Neuronal stem cell (in vitro differentiated cells): ENCODE measurements at regions not wholly inside any gene's neighbourhood (a gene's known extent, or its start where the extent isn't known, plus 50 kb on each side); places are given as distances from the start of the nearest gene placed in this dataset.
"Not testable (repeated sequence)": the region's sequence is repeated elsewhere in the genome, so short reads cannot be mapped to it uniquely, and the experiment has no call there.

Experiments used
- DNase-seq: peaks from one replicate; pipeline ENCODE4 v3.0.0-alpha.2; 2013; ENCODE audit warnings: low spot score
- H2AFZ ChIP-seq: one replicate; pipeline ENCODE4 v1.6.1; 2013; ENCODE audit warnings: mild to moderate bottlenecking, low read length, inconsistent platforms
- H2AK5ac ChIP-seq: 2 replicates; pipeline ENCODE4 v1.6.1; 2013; ENCODE audit warnings: low read depth, mild to moderate bottlenecking, inconsistent platforms, low read length, moderate library complexity, mixed read lengths
- H2BK120ac ChIP-seq: 2 replicates; pipeline ENCODE4 v1.6.1; 2013; ENCODE audit warnings: low read depth, mild to moderate bottlenecking, inconsistent platforms, low read length, moderate library complexity, mixed read lengths
- H2BK12ac ChIP-seq: one replicate; pipeline ENCODE4 v1.6.1; 2013; ENCODE audit warnings: low read length, inconsistent platforms
- H2BK15ac ChIP-seq: 2 replicates; pipeline ENCODE4 v1.6.1; 2013; ENCODE audit warnings: mild to moderate bottlenecking, low read length, inconsistent platforms, mixed read lengths
- H2BK5ac ChIP-seq: one replicate; pipeline ENCODE4 v1.6.1; 2013; ENCODE audit warnings: inconsistent platforms, mild to moderate bottlenecking, low read length, moderate library complexity
- H3K14ac ChIP-seq: one replicate; pipeline ENCODE4 v1.6.1; 2013; ENCODE audit warnings: low read length, inconsistent platforms
- H3K18ac ChIP-seq: 2 replicates; pipeline ENCODE4 v1.6.1; 2013; ENCODE audit warnings: low read length, inconsistent platforms
- H3K23ac ChIP-seq: 2 replicates; pipeline ENCODE4 v1.6.1; 2013; ENCODE audit warnings: low read depth, mild to moderate bottlenecking, mixed read lengths, low read length, inconsistent platforms; ENCODE audit not compliant: poor library complexity
- H3K27ac ChIP-seq: replicated peaks from 3 replicates; pipeline ENCODE4 v1.5.1; 2013; ENCODE audit warnings: low read length, inconsistent platforms
- H3K27me3 ChIP-seq, 3 experiments: 2 replicates each; pipeline ENCODE4 v1.6.1; 2013; ENCODE audit warnings: low read length in 3 of 3, mild to moderate bottlenecking in 2 of 3, inconsistent platforms in 1 of 3, low read depth in 1 of 3, mixed read lengths in 1 of 3, moderate library complexity in 1 of 3; ENCODE audit not compliant: control insufficient read depth in 3 of 3, insufficient read depth in 3 of 3
- H3K36me3 ChIP-seq, 2 donors: replicated peaks in 1 of 2; 2 replicates each; pipeline ENCODE4 v1.6.1; 2013; ENCODE audit warnings: low read length in 2 of 2; ENCODE audit not compliant: control insufficient read depth in 2 of 2, insufficient read depth in 2 of 2
- H3K4ac ChIP-seq: 2 replicates; pipeline ENCODE4 v1.6.1; 2013; ENCODE audit warnings: inconsistent platforms, mild to moderate bottlenecking, low read length, moderate library complexity
- H3K4me1 ChIP-seq, 2 donors: 1 replicate in 1 of 2; 2 replicates in 1 of 2; pipeline ENCODE4 v1.6.1; 2013; ENCODE audit warnings: low read length in 2 of 2, low read depth in 1 of 2; ENCODE audit not compliant: control insufficient read depth in 2 of 2, insufficient read depth in 1 of 2
- H3K4me2 ChIP-seq: one replicate; pipeline ENCODE4 v1.6.1; 2013; ENCODE audit warnings: mild to moderate bottlenecking, low read length, inconsistent platforms; ENCODE audit not compliant: insufficient read depth, poor library complexity, severe bottlenecking
- H3K4me3 ChIP-seq, 2 donors: 2 replicates each; pipeline ENCODE4 v1.5.1; 2013; ENCODE audit warnings: low read length in 2 of 2, mild to moderate bottlenecking in 2 of 2, inconsistent platforms in 1 of 2, moderate library complexity in 1 of 2
- H3K79me1 ChIP-seq: one replicate; pipeline ENCODE4 v1.6.1; 2013; ENCODE audit warnings: low read depth, mild to moderate bottlenecking, inconsistent platforms, low read length, moderate library complexity
- H3K9ac ChIP-seq: one replicate; pipeline ENCODE4 v1.6.1; 2013; ENCODE audit warnings: mild to moderate bottlenecking, low read depth, low read length, inconsistent platforms; ENCODE audit not compliant: poor library complexity
- H3K9me3 ChIP-seq, 2 donors: replicated peaks in 1 of 2; 2 replicates each; pipeline versions ENCODE3 to v1.6.1; 2013; ENCODE audit warnings: low read length in 2 of 2, mild to moderate bottlenecking in 2 of 2, inconsistent platforms in 1 of 2, low read depth in 1 of 2, mixed read lengths in 1 of 2, moderate library complexity in 1 of 2; ENCODE audit not compliant: control insufficient read depth in 2 of 2, insufficient read depth in 1 of 2
- H4K8ac ChIP-seq: one replicate; pipeline ENCODE4 v1.6.1; 2013; ENCODE audit warnings: low read depth, mild to moderate bottlenecking, inconsistent platforms, low read length, moderate library complexity
- H4K91ac ChIP-seq: one replicate; pipeline ENCODE4 v1.6.1; 2013; ENCODE audit warnings: low read length, low read depth, mild to moderate bottlenecking, inconsistent platforms; ENCODE audit not compliant: poor library complexity
- WGBS, 2 donors: extraction: QIAGEN DNeasy Blood & Tissue Kit; methylation state at CpG; one replicate each; pipeline ENCODE4 v1.1.7; 2013; ENCODE audit warnings: missing lambda C conversion rate in 2 of 2, mixed read lengths in 1 of 2; ENCODE audit not compliant: insufficient read length in 2 of 2, insufficient replicate concordance in 1 of 2; ENCODE audit errors: extremely low coverage in 2 of 2; 5-methylcytosine and 5-hydroxymethylcytosine counted together

GRCh38 chr1:30518186-30518585, 205.2 kb downstream of the MATN1 start:
- Histone ChIP-seq H3K14ac (no peak overlapping the region), H3K4me1 (peaks cover 0 to 9% of the 10 kb centered on the region in 2 donors), H4K8ac (no peak overlapping the region), H4K91ac (no peak overlapping the region), H3K4me3 (no peak overlapping the region), H3K9ac (no peak overlapping the region), H2BK15ac (no peak overlapping the region), H2AFZ (no peak overlapping the region), H2BK12ac (no peak overlapping the region), H2AK5ac (no peak overlapping the region), H3K4me2 (no peak overlapping the region), H3K4ac (no peak overlapping the region), H3K27me3 (no peaks in the 10 kb centered on the region), H2BK120ac (no peak overlapping the region), H2BK5ac (no peak overlapping the region), H3K9me3 (no peaks in the 10 kb centered on the region), H3K79me1 (no peaks in the 10 kb centered on the region), H3K27ac (no peak overlapping the region), H3K36me3 (no peaks in the 10 kb centered on the region), H3K18ac (no peak overlapping the region), H3K23ac (no peak overlapping the region)
- DNase-seq, result no peak
- WGBS, 2 donors, result no CpG with 5 or more reads among the region's 2 CpGs

- not testable (repeated sequence) for H3K79me1 ChIP-seq, H4K91ac ChIP-seq, H3K9me3 ChIP-seq, H4K8ac ChIP-seq, H3K23ac ChIP-seq, H3K18ac ChIP-seq, H3K4me1 ChIP-seq, H3K27me3 ChIP-seq, H2BK120ac ChIP-seq, DNase-seq, H3K4me2 ChIP-seq, H2BK15ac ChIP-seq, H3K4ac ChIP-seq, H3K4me3 ChIP-seq, H2AFZ ChIP-seq, H2BK12ac ChIP-seq, H3K27ac ChIP-seq, H2BK5ac ChIP-seq, H3K36me3 ChIP-seq, H3K9ac ChIP-seq, H2AK5ac ChIP-seq, H3K14ac ChIP-seq
- WGBS, 2 donors, result no CpG with 5 or more reads among the region's 6 CpGs
Measured at GRCh38 chr1:30517666-30518065, 205.7 kb downstream of the MATN1 start.

DNA sequence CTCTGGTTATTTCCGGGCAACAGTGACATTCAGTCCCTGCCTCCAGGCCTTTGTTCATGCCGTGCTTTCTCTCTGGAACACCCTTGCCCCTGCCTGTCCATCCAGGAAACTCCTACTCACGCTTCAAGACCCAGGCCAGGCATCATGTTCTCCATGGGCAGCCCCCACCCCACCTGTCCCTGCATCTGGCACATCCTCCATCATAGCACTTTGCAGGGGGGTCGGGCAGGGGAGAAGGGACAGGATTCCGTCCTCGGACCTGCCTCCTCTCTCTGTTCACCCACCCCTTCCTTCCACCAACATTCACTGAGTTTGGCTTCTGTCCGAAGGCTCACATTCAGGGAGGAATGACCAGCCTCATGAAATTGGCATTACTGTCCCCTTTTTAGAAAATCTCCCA, 206.1 kb downstream of the MATN1 start:
- DNase-seq, result not testable (repeated sequence)
- no CpG with 5 or more reads among the region's 7 CpGs for WGBS, 2 donors

DNA sequence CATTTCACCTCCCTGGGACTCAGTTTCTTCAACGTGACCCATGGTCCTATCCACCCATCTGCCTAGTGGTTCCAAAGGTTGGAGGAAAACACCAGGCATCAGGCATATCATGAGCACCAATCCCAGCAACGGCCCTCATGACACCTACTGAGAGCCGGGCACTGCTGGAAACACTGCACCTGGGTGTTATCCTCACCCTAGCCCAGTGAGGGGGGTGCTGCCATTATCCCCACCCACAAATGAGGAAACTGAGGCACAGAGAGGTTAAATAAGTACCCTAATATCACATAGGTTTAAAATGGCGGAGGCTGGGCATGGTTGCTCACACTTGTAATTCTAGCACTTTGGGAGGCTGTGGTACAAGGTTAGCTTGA, 206.9 kb downstream of the MATN1 start:
- DNase-seq, result no peak
- peaks cover 0 to 14% of the 10 kb centered on the region in 2 donors for H3K4me1 ChIP-seq

More for the DNA sequence above, 206.1 kb downstream of the MATN1 start:
- not testable (repeated sequence) for H3K23ac ChIP-seq, H3K4me2 ChIP-seq, H2BK120ac ChIP-seq, H3K18ac ChIP-seq, H3K27ac ChIP-seq, H2BK15ac ChIP-seq, H2BK5ac ChIP-seq, H4K91ac ChIP-seq, H3K79me1 ChIP-seq, H3K27me3 ChIP-seq, H3K4ac ChIP-seq, H3K36me3 ChIP-seq, H2AFZ ChIP-seq, H3K14ac ChIP-seq, H2BK12ac ChIP-seq, H4K8ac ChIP-seq, H3K4me3 ChIP-seq, H3K9ac ChIP-seq, H2AK5ac ChIP-seq, H3K9me3 ChIP-seq
- H3K4me1 ChIP-seq, result peaks cover 0 to 12% of the 10 kb centered on the region in 2 donors

More for the DNA sequence above, 206.9 kb downstream of the MATN1 start:
- Histone ChIP-seq H3K27me3 (no peaks in the 10 kb centered on the region), H2AFZ (no peak overlapping the region), H2BK12ac (no peak overlapping the region), H3K79me1 (no peaks in the 10 kb centered on the region), H2AK5ac (no peak overlapping the region), H2BK5ac (no peak overlapping the region), H3K9ac (no peak overlapping the region), H3K4me3 (no peak overlapping the region), H3K14ac (no peak overlapping the region), H4K8ac (no peak overlapping the region), H3K4me2 (no peak overlapping the region), H3K27ac (no peak overlapping the region), H3K4ac (no peak overlapping the region), H3K18ac (no peak overlapping the region), H4K91ac (no peak overlapping the region), H3K9me3 (no peaks in the 10 kb centered on the region), H3K36me3 (no peaks in the 10 kb centered on the region), H2BK15ac (no peak overlapping the region), H2BK120ac (no peak overlapping the region), H3K23ac (peak overlapping the region; percentile 39)
- no CpG with 5 or more reads among the region's 4 CpGs for WGBS, 2 donors
